PC-9 (cell line): ENCODE measurements at regions not wholly inside any gene's neighbourhood (a gene's known extent, or its start where the extent isn't known, plus 50 kb on each side); places are given as distances from the start of the nearest gene placed in this dataset.

Experiments used
- BruUV-seq: library from RNA; stranded (reverse); fragments of 400-500 nt; replicated peaks from 2 replicates; lab custom pipeline; 2021; lab: Mats Ljungman, UMichigan
- CTCF ChIA-PET: fragments of 300-600 bp; sonication (Branson Sonifier 250); formaldehyde crosslinking; loops from one replicate; lab custom pipeline; 2022; ENCODE audit warnings: antibody characterized with exemption; lab: Charles Lee
- POLR2A ChIA-PET: fragments of 300-600 bp; sonication (Branson Sonifier 250); formaldehyde crosslinking; loops from one replicate; lab custom pipeline; 2022; ENCODE audit warnings: antibody characterized with exemption; ENCODE audit not compliant: unreplicated experiment; lab: Charles Lee
- DNase-seq, 2 experiments: peaks; one replicate each; pipeline versions ENCODE4 v3.0.0 to v3.0.0-alpha.2; 2015 to 2022; ENCODE audit warnings: mixed read lengths in 1 of 2
- H2AFZ ChIP-seq: fragments of 200-600 bp; sonication (generic); 2 replicates; pipeline ENCODE4 v1.8.1; 2017; ENCODE audit warnings: antibody characterized with exemption
- H3F3A ChIP-seq: fragments of 200-600 bp; sonication (generic); 2 replicates; pipeline ENCODE4 v1.8.1; 2017; ENCODE audit warnings: antibody characterized with exemption, mild to moderate bottlenecking, low read depth; ENCODE audit not compliant: insufficient read depth
- H3K27ac ChIP-seq: fragments of 200-600 bp; sonication (generic); 2 replicates; pipeline ENCODE4 v1.6.1; 2016; ENCODE audit warnings: mixed run types
- H3K27me3 ChIP-seq: fragments of 200-600 bp; sonication (generic); 2 replicates; pipeline ENCODE4 v1.6.1; 2016; ENCODE audit warnings: low read depth, mixed run types; ENCODE audit not compliant: insufficient read depth
- H3K36me3 ChIP-seq: fragments of 200-600 bp; sonication (generic); 2 replicates; pipeline ENCODE4 v1.6.1; 2016; ENCODE audit warnings: low read depth, mixed run types
- H3K4me1 ChIP-seq: fragments of 200-600 bp; sonication (generic); replicated peaks from 2 replicates; pipeline ENCODE4 v1.6.1; 2016; ENCODE audit warnings: mixed run types; ENCODE audit not compliant: insufficient read depth
- H3K4me2 ChIP-seq: fragments of 200-600 bp; sonication (generic); 2 replicates; pipeline ENCODE4 v1.6.1; 2017; ENCODE audit warnings: mixed run types
- H3K4me3 ChIP-seq: fragments of 200-600 bp; sonication (generic); 2 replicates; pipeline ENCODE4 v1.6.1; 2016; ENCODE audit warnings: mixed run types
- H3K79me2 ChIP-seq: fragments of 200-600 bp; sonication (generic); 2 replicates; pipeline ENCODE4 v1.6.1; 2017; ENCODE audit warnings: low read depth, mixed run types
- H3K9me2 ChIP-seq: fragments of 200-600 bp; sonication (generic); 2 replicates; pipeline ENCODE4 v1.8.1; 2017; ENCODE audit warnings: mild to moderate bottlenecking; ENCODE audit not compliant: insufficient read depth
- H3K9me3 ChIP-seq: fragments of 200-600 bp; sonication (generic); 2 replicates; pipeline ENCODE4 v1.8.1; 2016; ENCODE audit warnings: low read depth; ENCODE audit not compliant: insufficient read depth
- H4K20me1 ChIP-seq: fragments of 200-600 bp; sonication (generic); 2 replicates; pipeline ENCODE4 v1.8.1; 2017; ENCODE audit not compliant: insufficient read depth
- EZH2 ChIP-seq: fragments of 200-600 bp; sonication (generic); IDR thresholded peaks from 2 replicates; pipeline ENCODE4 v1.8.0; 2017; ENCODE audit warnings: antibody characterized with exemption, low read depth
- intact Hi-C: fragments of 100-400 bp; cut with micrococcal nuclease; formaldehyde crosslinking; loops from one replicate; pipeline ENCODE4 v1.10.0; 2022; ENCODE audit not compliant: unreplicated experiment
- TF ChIP-seq, protein P1 (sequence below): fragments of 200-600 bp; sonication (generic); conservative IDR thresholded peaks from 2 replicates; pipeline ENCODE4 v1.6.1; 2017; ENCODE audit warnings: mixed run types, antibody characterized with exemption, mild to moderate bottlenecking, moderate library complexity

DNA sequence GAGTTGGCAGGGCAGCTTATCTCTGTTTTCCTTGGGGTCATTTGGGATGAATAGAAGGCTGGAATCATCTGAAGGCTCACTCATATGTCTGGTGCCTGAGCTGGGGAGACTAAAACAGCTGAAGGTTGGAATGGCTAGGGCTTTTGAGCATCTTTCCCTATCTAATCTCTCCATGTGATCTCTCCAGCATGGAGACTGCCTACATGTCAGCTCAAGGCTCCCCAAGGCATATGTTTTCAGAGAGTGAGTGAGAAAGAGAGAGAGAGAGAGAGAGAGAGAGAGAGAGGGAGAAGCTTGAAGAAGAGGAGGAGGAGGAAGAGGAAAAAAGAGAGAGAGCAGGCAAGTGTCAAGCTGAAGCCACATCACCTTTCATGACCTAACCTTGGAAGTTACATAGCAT is 143.4 kb downstream of the EBLN2 start:
- POLR2A ChIA-PET = no interaction called here
- no peak overlapping the region for H3K4me2 ChIP-seq
- H3K27ac ChIP-seq = no peak overlapping the region
- H3K27me3 ChIP-seq = peaks cover 7% of the 10 kb centered on the region; the same call in 1 of the 2 replicates
- intact Hi-C loops = no loop called here
- H3K9me3 ChIP-seq = no peaks in the 10 kb centered on the region
- no peaks in the 10 kb centered on the region for H3K9me2 ChIP-seq
- H4K20me1 ChIP-seq = no peaks in the 10 kb centered on the region
- no TSS peak for BruUV-seq
- H3K36me3 ChIP-seq = no peaks in the 10 kb centered on the region
- DNase-seq = no peak
- no peaks in the 10 kb centered on the region for H3K4me1 ChIP-seq
- no peak overlapping the region for H2AFZ ChIP-seq
- no peaks in the 10 kb centered on the region for H3F3A ChIP-seq
- TF ChIP-seq, protein P1, sequence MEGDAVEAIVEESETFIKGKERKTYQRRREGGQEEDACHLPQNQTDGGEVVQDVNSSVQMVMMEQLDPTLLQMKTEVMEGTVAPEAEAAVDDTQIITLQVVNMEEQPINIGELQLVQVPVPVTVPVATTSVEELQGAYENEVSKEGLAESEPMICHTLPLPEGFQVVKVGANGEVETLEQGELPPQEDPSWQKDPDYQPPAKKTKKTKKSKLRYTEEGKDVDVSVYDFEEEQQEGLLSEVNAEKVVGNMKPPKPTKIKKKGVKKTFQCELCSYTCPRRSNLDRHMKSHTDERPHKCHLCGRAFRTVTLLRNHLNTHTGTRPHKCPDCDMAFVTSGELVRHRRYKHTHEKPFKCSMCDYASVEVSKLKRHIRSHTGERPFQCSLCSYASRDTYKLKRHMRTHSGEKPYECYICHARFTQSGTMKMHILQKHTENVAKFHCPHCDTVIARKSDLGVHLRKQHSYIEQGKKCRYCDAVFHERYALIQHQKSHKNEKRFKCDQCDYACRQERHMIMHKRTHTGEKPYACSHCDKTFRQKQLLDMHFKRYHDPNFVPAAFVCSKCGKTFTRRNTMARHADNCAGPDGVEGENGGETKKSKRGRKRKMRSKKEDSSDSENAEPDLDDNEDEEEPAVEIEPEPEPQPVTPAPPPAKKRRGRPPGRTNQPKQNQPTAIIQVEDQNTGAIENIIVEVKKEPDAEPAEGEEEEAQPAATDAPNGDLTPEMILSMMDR = no peak
- no peak for TF ChIP-seq EZH2
- no peaks in the 10 kb centered on the region for H3K79me2 ChIP-seq
- CTCF ChIA-PET = no interaction called here
- no peak overlapping the region for H3K4me3 ChIP-seq

GRCh38 chr3:73206030-73206429 is 144.6 kb downstream of the EBLN2 start:
- DNase-seq = no peak
- H3K9me2 ChIP-seq = no peaks in the 10 kb centered on the region
- no peaks in the 10 kb centered on the region for H3F3A ChIP-seq
- peaks cover 1% of the 10 kb centered on the region; the same call in 1 of the 2 replicates for H3K27me3 ChIP-seq
- no peaks in the 10 kb centered on the region for H3K79me2 ChIP-seq
- no peaks in the 10 kb centered on the region for H4K20me1 ChIP-seq
- no peak overlapping the region for H2AFZ ChIP-seq
- ChIA-PET POLR2A (no interaction called here), CTCF (no interaction called here)
- TF ChIP-seq, protein P1 = no peak
- TF ChIP-seq EZH2 = no peak
- no peaks in the 10 kb centered on the region for H3K36me3 ChIP-seq
- intact Hi-C loops = no loop called here
- no peak overlapping the region for H3K27ac ChIP-seq
- no peaks in the 10 kb centered on the region for H3K9me3 ChIP-seq
- no peaks in the 10 kb centered on the region for H3K4me1 ChIP-seq
- no peak overlapping the region for H3K4me3 ChIP-seq
- H3K4me2 ChIP-seq = no peak overlapping the region
- BruUV-seq = no TSS peak

DNA sequence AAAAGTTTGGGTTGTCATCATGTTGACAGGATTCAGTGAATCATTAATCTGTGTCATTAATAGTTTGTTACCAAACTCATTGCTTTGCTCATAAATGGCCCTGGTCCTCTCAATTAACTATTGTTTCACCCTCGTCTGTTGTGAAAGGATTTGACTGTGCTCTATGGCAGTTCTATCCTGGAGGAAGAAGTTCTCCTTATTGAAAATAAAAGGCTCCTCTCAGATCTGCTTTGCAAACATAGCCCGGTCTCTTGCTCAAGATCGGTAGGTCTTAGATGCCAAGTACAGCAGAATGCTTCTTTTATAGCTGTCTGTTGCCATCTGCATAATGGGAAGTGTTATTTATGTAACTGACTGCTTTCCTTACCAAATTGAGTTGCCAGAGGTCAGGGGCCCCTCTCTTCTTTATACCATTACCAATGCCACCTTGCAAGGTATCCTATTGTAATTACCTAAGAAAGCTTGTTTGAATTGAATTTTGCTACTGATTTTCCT is 146.5 kb downstream of the EBLN2 start:
- ChIA-PET POLR2A (no interaction called here), CTCF (no interaction called here)
- H3K4me2 ChIP-seq = no peak overlapping the region
- H4K20me1 ChIP-seq = no peaks in the 10 kb centered on the region
- intact Hi-C loops = no loop called here
- no peaks in the 10 kb centered on the region for H3K79me2 ChIP-seq
- no peaks in the 10 kb centered on the region for H3K9me3 ChIP-seq
- no peak overlapping the region for H3K4me3 ChIP-seq
- no peaks in the 10 kb centered on the region for H3K9me2 ChIP-seq
- no peak overlapping the region for H3K27ac ChIP-seq
- no peak overlapping the region for H2AFZ ChIP-seq
- TF ChIP-seq, protein P1 = no peak
- no peak for TF ChIP-seq EZH2
- H3K27me3 ChIP-seq = peaks cover 7% of the 10 kb centered on the region; the same call in 1 of the 2 replicates
- H3K4me1 ChIP-seq = no peaks in the 10 kb centered on the region
- no TSS peak for BruUV-seq
- DNase-seq = no peak
- H3F3A ChIP-seq = no peaks in the 10 kb centered on the region
- no peaks in the 10 kb centered on the region for H3K36me3 ChIP-seq
